ENCODE measurements at regions not wholly inside any gene's neighbourhood (a gene's known extent, or its start where the extent isn't known, plus 50 kb on each side); places are given as distances from the start of the nearest gene placed in this dataset.
"Not testable (repeated sequence)": the region's sequence is repeated elsewhere in the genome, so short reads cannot be mapped to it uniquely, and the experiment has no call there.

DNA sequence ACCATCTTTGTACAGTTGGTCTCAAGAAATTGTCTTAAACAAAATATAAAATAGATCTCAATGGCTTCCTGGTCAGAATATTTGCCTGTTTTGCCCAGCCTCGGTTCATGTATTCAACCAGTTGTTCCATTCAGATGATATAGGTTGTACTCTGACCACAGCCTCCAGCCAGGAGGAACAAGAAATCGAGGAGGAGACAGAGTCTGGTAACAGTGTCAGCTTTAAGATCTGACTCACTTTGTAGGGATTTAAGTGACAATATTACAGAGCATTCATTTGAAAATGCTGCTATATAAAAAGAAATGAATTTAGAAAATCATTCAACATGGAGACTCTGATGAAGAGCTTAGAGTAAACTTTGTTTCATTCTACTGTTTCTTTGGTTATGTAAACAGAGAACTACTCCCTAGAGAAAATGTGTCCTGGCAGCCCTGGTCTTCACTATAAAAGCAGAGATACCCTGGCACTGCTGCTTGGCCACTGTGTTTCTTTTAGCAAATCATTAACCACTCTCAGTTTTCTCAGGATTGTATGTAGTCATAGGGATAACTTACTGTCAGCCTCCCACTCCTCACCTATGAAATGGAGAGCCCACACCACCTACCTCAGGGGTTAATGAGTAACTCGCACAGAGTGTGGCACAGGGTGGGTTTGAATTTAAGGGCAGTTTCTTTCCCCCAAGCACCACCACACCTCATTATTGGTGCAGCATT lies 53.5 kb downstream of the PAGE2 start:
- no peak for DNase-seq

DNA sequence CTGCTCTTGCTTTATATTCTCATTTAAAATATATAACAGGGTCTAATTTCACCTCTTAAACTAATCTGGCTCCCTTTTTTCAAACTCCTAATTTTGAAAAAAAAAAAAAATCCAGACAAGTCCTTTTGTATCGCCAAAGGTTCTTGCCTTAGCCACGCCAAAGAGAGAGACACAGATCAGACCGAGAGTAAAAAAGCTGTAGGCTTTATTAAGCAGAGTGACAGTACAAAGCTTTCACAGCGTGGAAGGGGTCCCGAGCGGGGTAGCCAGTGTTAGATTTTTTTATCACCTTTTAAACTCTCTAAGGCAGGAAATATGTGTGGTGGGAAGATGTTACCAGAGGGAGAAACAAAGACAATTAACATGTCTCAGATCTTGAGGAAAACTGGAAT lies 54.1 kb downstream of the PAGE2 start:
- no peak for DNase-seq

DNA sequence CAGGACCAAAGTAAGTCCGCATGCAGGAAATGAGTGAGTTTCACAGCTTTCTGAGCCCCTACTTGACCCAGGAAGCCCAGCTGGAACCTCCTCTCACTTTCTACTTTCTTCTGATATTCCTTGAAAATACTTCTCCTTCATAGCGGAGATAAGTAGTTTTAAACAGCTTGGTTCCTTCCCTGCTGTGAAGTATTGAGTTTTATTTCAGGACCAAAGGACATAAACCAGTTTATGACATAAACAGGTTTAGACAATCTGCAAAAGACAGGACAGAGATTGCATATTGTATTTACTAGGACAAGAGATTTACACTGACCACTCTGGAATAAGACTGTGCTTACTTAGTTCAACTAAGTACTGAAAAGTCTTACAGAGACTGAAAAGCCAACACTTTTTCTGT lies 54.8 kb downstream of the PAGE2 start:
- no peak for DNase-seq

DNA sequence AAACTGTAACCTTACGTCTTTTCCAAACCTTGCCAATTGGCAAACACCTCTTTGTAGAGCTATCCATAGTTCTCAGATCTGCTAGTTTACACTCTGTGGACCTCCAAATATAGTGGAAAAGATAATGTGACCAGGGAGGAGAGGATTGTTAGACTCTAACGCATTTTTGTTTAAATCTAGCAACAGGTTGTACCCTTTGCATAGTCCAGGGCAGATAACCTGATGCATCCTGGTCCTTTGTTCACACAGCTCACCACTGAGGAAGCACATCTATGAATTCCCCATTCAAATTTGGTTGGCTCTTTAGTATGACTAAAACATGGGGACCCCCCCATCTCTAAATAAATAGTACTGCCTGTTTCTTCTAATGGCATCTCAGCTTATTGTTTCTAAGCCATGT lies 55.9 kb downstream of the PAGE2 start:
- DNase-seq: no peak

DNA sequence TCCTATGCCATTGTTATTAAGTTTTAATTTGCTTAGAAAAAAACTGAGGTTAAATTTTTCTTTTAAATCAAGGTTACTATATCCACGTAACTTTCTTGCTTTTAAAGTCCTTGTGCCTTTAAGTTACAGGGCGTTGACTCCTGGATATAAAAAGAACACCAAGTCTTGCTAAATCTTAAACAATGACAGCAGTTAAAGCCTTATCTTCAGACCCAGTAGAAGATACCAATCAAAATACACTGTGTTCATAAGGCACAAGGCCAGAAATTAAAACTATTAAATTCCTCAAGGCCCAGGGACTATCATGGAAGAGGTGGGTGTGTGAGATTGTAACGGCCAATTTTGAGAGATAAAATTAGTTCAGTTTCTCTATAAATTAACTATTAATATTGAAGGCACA lies 60.4 kb downstream of the PAGE2 start:
- DNase-seq: no peak

DNA sequence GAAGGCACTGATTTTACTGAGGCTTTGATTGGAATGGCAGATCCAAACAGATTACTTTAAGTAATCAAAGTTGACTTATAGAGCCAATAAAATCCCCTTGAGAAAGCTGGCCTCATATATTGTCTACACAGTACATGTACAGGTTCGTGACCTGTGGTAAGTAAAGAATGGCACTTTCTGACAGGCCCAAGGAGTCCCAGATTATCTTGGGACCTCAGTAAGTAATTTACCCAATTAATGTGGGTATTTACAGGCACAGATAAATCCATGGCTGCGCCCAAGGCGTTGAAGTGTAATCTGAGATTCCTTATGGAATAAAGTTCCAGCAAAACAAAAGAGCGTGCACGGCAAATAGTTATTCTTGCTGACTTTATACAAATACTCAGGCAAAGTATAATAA lies 62.4 kb downstream of the PAGE2 start:
- DNase-seq: no peak

DNA sequence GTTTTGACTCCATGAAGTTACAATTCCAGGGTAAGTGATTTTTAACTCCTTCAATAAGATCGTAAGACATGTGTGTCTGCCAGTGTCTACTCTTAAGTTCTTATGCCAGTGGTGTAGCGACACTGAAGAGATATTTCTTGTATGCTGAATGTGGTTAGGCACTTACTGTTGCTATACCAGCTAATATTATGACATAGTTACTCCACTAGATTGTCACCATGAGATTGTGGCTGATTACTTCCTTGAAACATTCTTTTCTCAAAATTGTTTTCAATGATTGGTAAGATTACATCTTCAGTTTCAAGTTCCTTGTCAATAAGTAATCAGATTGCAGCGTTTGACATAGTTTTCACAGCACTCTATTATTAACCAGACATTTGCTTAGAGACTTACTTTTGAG lies 60.6 kb upstream of the PAGE5 start:
- no peak for DNase-seq

DNA sequence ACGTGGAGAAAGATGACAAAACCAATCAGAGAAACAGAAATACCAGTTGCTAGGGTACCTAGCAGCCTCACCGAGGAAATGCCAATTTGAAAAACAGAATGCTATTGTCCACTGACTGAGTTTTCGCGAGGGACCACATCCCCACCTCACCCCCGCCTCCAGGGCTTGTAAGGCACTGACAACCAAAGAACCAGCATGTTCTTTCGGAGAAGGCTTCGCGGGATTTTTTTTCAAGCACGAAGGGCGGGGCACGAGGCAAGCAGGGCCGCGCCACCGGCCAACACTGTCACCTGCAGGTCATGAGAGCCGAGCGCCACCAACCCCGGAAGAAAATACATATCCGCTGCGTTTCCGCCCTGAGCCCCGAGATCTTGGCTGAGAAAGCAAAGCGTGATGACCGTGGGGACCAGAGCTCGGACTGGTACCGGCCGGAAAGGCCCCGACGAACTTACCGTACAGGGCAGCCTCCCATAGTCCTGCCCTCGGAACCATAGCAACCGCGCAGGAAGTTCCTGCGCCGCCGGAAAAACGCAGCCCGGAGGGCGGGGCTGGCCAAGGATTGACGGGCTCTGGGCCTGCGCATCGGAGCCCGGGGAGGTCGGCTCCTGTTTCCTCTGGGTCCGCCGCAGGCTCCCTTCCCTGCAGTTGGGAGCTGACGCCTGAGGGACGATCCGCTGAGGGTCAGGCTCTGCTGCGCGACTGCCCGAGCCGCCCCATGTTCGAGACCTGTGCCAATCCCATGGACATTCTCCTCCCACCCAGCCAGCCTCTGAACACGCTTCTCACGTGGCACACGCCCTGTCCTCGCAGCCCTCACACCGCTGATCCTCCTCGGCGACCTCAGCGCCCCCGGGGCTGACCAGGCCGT lies 59.2 kb upstream of the PAGE5 start:
- peak; percentile 99 for DNase-seq

DNA sequence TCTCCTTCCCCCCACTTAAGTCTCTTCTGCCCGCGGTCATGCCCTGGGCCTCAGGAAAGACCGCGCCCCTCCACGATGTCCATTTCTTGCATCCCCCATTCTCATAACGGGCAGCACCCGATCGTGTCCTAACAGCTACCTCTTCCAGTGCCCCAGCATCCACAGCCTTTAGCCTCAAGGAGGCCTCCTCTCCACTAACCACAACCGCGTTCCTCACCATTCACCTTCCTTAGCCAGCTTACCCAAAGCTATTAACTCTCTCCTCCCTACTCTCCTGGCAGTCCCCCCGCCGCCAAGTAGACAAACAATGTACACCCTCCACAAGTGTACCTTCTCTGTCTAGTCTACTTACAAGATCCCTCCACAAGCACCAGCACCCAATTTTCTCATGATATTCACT lies 58.6 kb upstream of the PAGE5 start:
- peak; percentile 61 for DNase-seq

DNA sequence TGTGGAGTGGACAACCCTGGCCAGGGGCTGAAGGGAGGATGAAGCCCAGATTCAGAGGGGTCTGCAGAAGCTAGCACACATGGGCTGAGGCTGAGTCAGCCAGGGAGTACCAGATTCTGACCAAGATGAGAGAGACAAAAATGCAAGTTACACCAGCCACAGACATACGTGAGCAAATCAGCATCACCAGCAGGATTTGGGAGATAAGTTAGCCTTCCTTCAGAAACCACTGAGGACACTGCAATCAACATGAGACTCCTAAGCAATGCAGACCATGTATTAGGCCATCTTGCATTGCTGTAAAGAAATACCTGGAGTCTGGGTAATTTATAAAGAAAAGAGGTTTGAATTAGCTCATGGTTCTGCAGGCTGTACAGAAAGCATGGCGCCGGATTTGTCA lies 57.0 kb upstream of the PAGE5 start:
- no peak for DNase-seq

DNA sequence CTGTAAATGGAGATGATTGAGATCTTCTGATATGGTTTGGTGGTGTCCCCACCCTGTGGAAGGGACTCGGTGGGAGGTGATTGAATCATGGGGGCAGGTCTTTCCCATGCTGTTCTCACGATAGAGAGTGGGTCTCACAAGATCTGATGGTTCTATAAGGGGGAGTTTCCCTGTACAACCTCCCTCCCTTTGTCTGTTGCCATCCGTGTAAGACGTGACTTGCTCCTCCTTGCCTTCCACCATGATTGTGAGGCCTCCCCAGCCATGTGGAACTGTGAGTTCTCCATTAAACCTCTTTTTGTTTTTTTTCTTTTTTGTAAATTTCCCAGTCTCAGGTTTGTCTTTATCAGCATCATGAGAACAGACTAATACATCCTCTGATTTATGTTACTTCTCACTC lies 55.1 kb upstream of the PAGE5 start:
- DNase-seq: not testable (repeated sequence)

DNA sequence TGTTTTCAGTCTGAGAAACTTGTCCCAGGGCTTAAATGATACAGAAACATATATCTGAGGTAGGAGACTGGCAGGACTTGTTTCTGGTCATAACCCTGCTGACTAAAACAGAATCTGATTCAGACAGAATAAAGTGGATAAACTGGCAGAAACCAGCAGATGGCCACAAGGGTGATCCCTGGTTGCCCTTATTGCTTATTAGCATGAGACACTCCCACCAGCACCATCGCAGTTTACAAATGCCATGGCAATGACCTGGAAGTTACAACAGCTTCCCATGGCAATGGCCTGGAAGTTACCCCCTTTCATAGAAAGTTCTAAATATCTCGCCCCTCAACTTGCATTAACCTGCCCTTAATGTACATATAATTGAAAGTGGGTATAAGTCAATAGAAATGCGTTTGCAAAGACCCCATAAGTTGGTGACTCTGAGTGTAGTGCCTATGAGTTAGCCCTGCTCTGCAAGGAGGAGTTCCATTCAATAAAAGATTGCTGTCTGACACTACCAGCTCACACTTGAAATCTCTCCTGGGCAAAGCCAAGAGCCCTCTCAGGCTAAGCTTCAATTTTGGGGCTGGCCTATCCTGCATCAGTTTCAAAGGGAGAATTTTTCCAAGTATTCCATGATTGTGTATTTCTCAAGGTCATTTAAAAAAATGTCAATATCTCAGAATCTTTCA lies 52.9 kb upstream of the PAGE5 start:
- no peak for DNase-seq

DNA sequence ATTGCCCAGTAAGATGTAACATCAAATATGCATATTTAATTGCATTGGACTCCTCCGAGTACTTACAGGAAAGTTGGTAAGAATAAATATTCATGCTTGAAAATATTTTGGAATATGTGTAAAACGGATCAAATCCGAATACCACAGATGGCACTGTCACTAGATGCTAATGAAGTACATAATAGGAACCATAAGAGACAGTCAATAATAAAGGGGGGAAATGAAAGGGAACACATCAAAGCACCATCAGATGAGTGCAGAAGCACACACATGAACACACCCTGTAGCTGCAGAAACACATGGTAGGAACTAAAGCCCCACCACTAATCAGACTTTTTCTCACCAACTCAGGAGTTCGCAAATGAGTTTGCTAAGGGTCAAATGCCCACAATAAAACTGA lies 52.2 kb upstream of the PAGE5 start:
- no peak for DNase-seq

DNA sequence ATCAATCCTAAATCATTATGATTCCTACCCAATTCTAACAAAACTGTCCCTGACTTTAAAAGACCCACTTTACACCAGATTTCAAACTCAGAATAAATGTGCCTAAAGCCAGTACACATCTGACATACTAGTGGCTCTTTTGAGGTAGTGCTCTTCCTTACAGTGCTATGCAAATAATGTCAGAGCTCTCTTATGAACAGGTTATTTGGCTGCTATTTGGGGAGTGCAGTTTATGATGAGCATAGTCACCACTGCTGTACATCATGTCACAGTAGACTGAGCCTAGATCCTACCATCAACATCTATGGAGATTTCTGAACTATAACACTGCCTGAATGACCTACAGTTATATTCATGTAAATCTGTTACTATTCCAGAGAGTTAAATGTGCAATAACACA lies 50.4 kb upstream of the PAGE5 start:
- no peak for DNase-seq
